ENCODE measurements at regions not wholly inside any gene's neighbourhood (a gene's known extent, or its start where the extent isn't known, plus 50 kb on each side); places are given as distances from the start of the nearest gene placed in this dataset.

GRCh38 chr2:194723446-194723845 is 933.6 kb upstream of the SLC39A10 start:
- CTCF ChIA-PET, result no interaction called here
- Histone ChIP-seq H3K9me3 (no peaks in the 10 kb centered on the region), H3K4me1 (no peaks in the 10 kb centered on the region), H3K4me3 (ENCODE audit: low read depth, low read length) (no peak overlapping the region), H3K36me3 (ENCODE audit: control insufficient read depth, insufficient read depth, low read length) (no peaks in the 10 kb centered on the region), H3K27me3 (replicated peaks; ENCODE audit: control insufficient read depth, insufficient read depth, low read length) (no peaks in the 10 kb centered on the region)
- DNase-seq, result no peak
- intact Hi-C loops (cut with micrococcal nuclease; ENCODE audit: unreplicated experiment), result no loop called here
- Mint-ChIP-seq H3K9me3 (ENCODE audit: unreplicated experiment) (no peaks in the 10 kb centered on the region), H3K27ac (ENCODE audit: unreplicated experiment) (no peak overlapping the region), H3K36me3 (ENCODE audit: insufficient read depth, unreplicated experiment) (no peaks in the 10 kb centered on the region), H3K27me3 (ENCODE audit: insufficient read depth, unreplicated experiment) (peaks cover 4% of the 10 kb centered on the region), H3K4me3 (ENCODE audit: unreplicated experiment) (no peak overlapping the region), H3K4me1 (ENCODE audit: low read depth, unreplicated experiment) (no peaks in the 10 kb centered on the region)
- POLR2A ChIA-PET, result no interaction called here
- TF ChIP-seq CTCF (IDR thresholded peaks at IDR 0.05; ENCODE audit: insufficient read depth in 1 of 2, low read depth in 1 of 2, low read length in 1 of 2, severe bottlenecking in 1 of 2, unreplicated experiment in 1 of 2), result no peak
- BruUV-seq (replicated peaks), result no TSS peak

GRCh38 chr2:194721227-194721626 is 935.8 kb upstream of the SLC39A10 start:
- Histone ChIP-seq H3K4me3 (ENCODE audit: low read depth, low read length) (no peak overlapping the region), H3K4me1 (no peaks in the 10 kb centered on the region), H3K9me3 (no peaks in the 10 kb centered on the region), H3K27me3 (replicated peaks; ENCODE audit: control insufficient read depth, insufficient read depth, low read length) (no peaks in the 10 kb centered on the region), H3K36me3 (ENCODE audit: control insufficient read depth, insufficient read depth, low read length) (no peaks in the 10 kb centered on the region)
- no peak for DNase-seq
- Mint-ChIP-seq H3K4me3 (ENCODE audit: unreplicated experiment) (no peak overlapping the region), H3K27me3 (ENCODE audit: insufficient read depth, unreplicated experiment) (peaks cover 4% of the 10 kb centered on the region), H3K4me1 (ENCODE audit: low read depth, unreplicated experiment) (no peaks in the 10 kb centered on the region), H3K27ac (ENCODE audit: unreplicated experiment) (no peak overlapping the region), H3K36me3 (ENCODE audit: insufficient read depth, unreplicated experiment) (no peaks in the 10 kb centered on the region), H3K9me3 (ENCODE audit: unreplicated experiment) (no peaks in the 10 kb centered on the region)
- CTCF ChIA-PET, result no interaction called here
- POLR2A ChIA-PET, result no interaction called here
- intact Hi-C loops (cut with micrococcal nuclease; ENCODE audit: unreplicated experiment), result no loop called here
- no peak for TF ChIP-seq CTCF (IDR thresholded peaks at IDR 0.05; ENCODE audit: insufficient read depth in 1 of 2, low read depth in 1 of 2, low read length in 1 of 2, severe bottlenecking in 1 of 2, unreplicated experiment in 1 of 2)
- no TSS peak for BruUV-seq (replicated peaks)

DNA sequence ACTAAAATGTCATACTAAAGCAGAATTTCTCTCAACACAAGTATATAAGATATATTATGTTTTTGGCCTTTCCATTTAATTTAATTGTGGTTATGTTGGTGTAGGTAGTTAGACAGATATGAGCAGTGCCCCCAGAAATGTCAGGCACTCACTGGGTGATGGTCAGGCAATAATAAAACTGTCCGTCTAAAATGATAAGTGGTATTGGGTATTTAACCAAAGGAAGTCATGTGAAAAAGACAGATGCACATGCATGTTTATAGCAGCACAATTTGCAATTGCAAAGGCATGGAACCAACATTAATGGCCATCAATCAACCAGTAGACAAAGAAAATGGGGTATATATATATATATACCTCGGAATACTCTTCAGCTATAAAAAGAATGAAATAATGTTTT is 936.6 kb upstream of the SLC39A10 start:
- ChIA-PET CTCF (no interaction called here), POLR2A (no interaction called here)
- intact Hi-C loops (cut with micrococcal nuclease; ENCODE audit: unreplicated experiment), result no loop called here
- Histone ChIP-seq H3K27me3 (replicated peaks; ENCODE audit: control insufficient read depth, insufficient read depth, low read length) (no peaks in the 10 kb centered on the region), H3K9me3 (no peaks in the 10 kb centered on the region), H3K4me1 (no peaks in the 10 kb centered on the region), H3K4me3 (ENCODE audit: low read depth, low read length) (no peak overlapping the region), H3K36me3 (ENCODE audit: control insufficient read depth, insufficient read depth, low read length) (no peaks in the 10 kb centered on the region)
- no peak for TF ChIP-seq CTCF (IDR thresholded peaks at IDR 0.05; ENCODE audit: insufficient read depth in 1 of 2, low read depth in 1 of 2, low read length in 1 of 2, severe bottlenecking in 1 of 2, unreplicated experiment in 1 of 2)
- BruUV-seq (replicated peaks), result no TSS peak
- H3K27ac Mint-ChIP-seq (ENCODE audit: unreplicated experiment), result no peak overlapping the region
- H3K27me3 Mint-ChIP-seq (ENCODE audit: insufficient read depth, unreplicated experiment), result peaks cover 4% of the 10 kb centered on the region
- no peaks in the 10 kb centered on the region for H3K36me3 Mint-ChIP-seq (ENCODE audit: insufficient read depth, unreplicated experiment)
- DNase-seq, result no peak
- no peak overlapping the region for H3K4me3 Mint-ChIP-seq (ENCODE audit: unreplicated experiment)
- no peaks in the 10 kb centered on the region for H3K4me1 Mint-ChIP-seq (ENCODE audit: low read depth, unreplicated experiment)
- no peaks in the 10 kb centered on the region for H3K9me3 Mint-ChIP-seq (ENCODE audit: unreplicated experiment)
